Activated CD4-positive, alpha-beta memory T cell treated with anti-CD3 and anti-CD28 coated beads for 36 hours (primary cell): ENCODE measurements at regions not wholly inside any gene's neighbourhood (a gene's known extent, or its start where the extent isn't known, plus 50 kb on each side); places are given as distances from the start of the nearest gene placed in this dataset.

Source experiments
- CTCF ChIA-PET: fragments of 350-600 bp; sonication (Branson Sonifier 250); formaldehyde crosslinking; loops from one replicate; lab custom pipeline; 2021; ENCODE audit warnings: antibody characterized with exemption, inconsistent platforms; lab: Charles Lee
- POLR2A ChIA-PET: fragments of 350-600 bp; sonication (Branson Sonifier 250); formaldehyde crosslinking; loops from one replicate; lab custom pipeline; 2021; ENCODE audit warnings: antibody characterized with exemption; lab: Charles Lee
- DNase-seq: peaks from one replicate; pipeline ENCODE4 v3.0.0-alpha.2; 2020
- H3K27ac Mint-ChIP-seq: one replicate; pipeline ENCODE4 v1.8.0; 2021; ENCODE audit warnings: mixed read lengths
- H3K27me3 Mint-ChIP-seq: one replicate; pipeline ENCODE4 v1.8.0; 2021; ENCODE audit warnings: mixed read lengths
- H3K36me3 Mint-ChIP-seq: one replicate; pipeline ENCODE4 v1.8.0; 2021; ENCODE audit warnings: mixed read lengths
- H3K4me1 Mint-ChIP-seq: one replicate; pipeline ENCODE4 v1.8.0; 2021; ENCODE audit warnings: low read depth, mixed read lengths
- H3K4me3 Mint-ChIP-seq: one replicate; pipeline ENCODE4 v1.8.0; 2021; ENCODE audit warnings: mild to moderate bottlenecking, mixed read lengths
- H3K9me3 Mint-ChIP-seq: one replicate; pipeline ENCODE4 v1.8.0; 2021; ENCODE audit warnings: mixed read lengths
- intact Hi-C: fragments of 100-400 bp; cut with micrococcal nuclease; formaldehyde crosslinking; loops from one replicate; pipeline ENCODE4 v1.15.1; 2023

GRCh38 chr2:23327416-23327815 lies 57.6 kb upstream of the KLHL29 start:
- no peak overlapping the region for H3K4me3 Mint-ChIP-seq
- DNase-seq, result no peak
- H3K36me3 Mint-ChIP-seq, result no peaks in the 10 kb centered on the region
- H3K9me3 Mint-ChIP-seq, result no peaks in the 10 kb centered on the region
- peaks cover 11% of the 10 kb centered on the region for H3K27me3 Mint-ChIP-seq
- intact Hi-C loops, result no loop called here
- H3K4me1 Mint-ChIP-seq, result no peaks in the 10 kb centered on the region
- H3K27ac Mint-ChIP-seq, result no peak overlapping the region
- ChIA-PET CTCF (no interaction called here), POLR2A (no interaction called here)

- no peak for DNase-seq
- H3K27ac Mint-ChIP-seq, result no peak overlapping the region
- ChIA-PET POLR2A (no interaction called here), CTCF (no interaction called here)
- no peak overlapping the region for H3K4me3 Mint-ChIP-seq
- no peaks in the 10 kb centered on the region for H3K4me1 Mint-ChIP-seq
- H3K27me3 Mint-ChIP-seq, result peaks cover 11% of the 10 kb centered on the region
- no peaks in the 10 kb centered on the region for H3K9me3 Mint-ChIP-seq
- intact Hi-C loops, result no loop called here
- H3K36me3 Mint-ChIP-seq, result no peaks in the 10 kb centered on the region
These were observed 57.1 kb upstream of the KLHL29 start for GRCh38 chr2:23327887-23328286.

GRCh38 chr2:23330214-23330613 lies 54.8 kb upstream of the KLHL29 start:
- Mint-ChIP-seq H3K4me1 (no peaks in the 10 kb centered on the region), H3K36me3 (no peaks in the 10 kb centered on the region), H3K27me3 (peaks cover 12% of the 10 kb centered on the region), H3K27ac (no peak overlapping the region), H3K9me3 (no peaks in the 10 kb centered on the region), H3K4me3 (no peak overlapping the region)
- ChIA-PET POLR2A (no interaction called here), CTCF (interaction anchor here (0.9 kb wide), 1 partner anchor 21 kb away, joined by 3 read pairs; no protein-coding TSS in a partner anchor)
- intact Hi-C loops, result no loop called here
- DNase-seq, result peak; percentile 13
